Lower lobe of right lung (tissue), 2 donors: ENCODE measurements at regions not wholly inside any gene's neighbourhood (a gene's known extent, or its start where the extent isn't known, plus 50 kb on each side); places are given as distances from the start of the nearest gene placed in this dataset.

Experiments
- ATAC-seq, 2 donors: fragments of 200-7000 bp; cut with Tn5 transposase; one replicate each; pipeline ENCODE4 v1.9.1; 2020 to 2022; ENCODE audit warnings: mild to moderate bottlenecking in 2 of 2, moderate library complexity in 2 of 2
- DNase-seq: peaks from one replicate; pipeline ENCODE4 v3.0.0-alpha.2; 2020
- H3K27ac ChIP-seq: fragments of 200-600 bp; one replicate; pipeline ENCODE4 v1.8.0; 2022
- H3K27me3 ChIP-seq: fragments of 200-600 bp; one replicate; pipeline ENCODE4 v1.8.0; 2022; ENCODE audit warnings: low read depth
- H3K36me3 ChIP-seq: fragments of 200-600 bp; one replicate; pipeline ENCODE4 v1.8.0; 2022; ENCODE audit warnings: mild to moderate bottlenecking
- H3K4me1 ChIP-seq: fragments of 200-600 bp; one replicate; pipeline ENCODE4 v1.8.0; 2022
- H3K4me3 ChIP-seq: fragments of 200-600 bp; one replicate; pipeline ENCODE4 v1.8.0; 2022; ENCODE audit warnings: mild to moderate bottlenecking
- H3K9me3 ChIP-seq: fragments of 200-600 bp; one replicate; pipeline ENCODE4 v1.8.0; 2022
- intact Hi-C: fragments of 100-400 bp; cut with DNase I; formaldehyde crosslinking; loops from one replicate; pipeline ENCODE4 v1.11.0; 2022
- TF ChIP-seq, protein P1 (sequence below): fragments of 200-600 bp; IDR thresholded peaks from one replicate; pipeline ENCODE4 v1.8.0; 2022; ENCODE audit warnings: antibody characterized with exemption, mild to moderate bottlenecking
- donor health status: DM: no; HTN: yes; CAD: no; lungs with severe emphysema.

DNA sequence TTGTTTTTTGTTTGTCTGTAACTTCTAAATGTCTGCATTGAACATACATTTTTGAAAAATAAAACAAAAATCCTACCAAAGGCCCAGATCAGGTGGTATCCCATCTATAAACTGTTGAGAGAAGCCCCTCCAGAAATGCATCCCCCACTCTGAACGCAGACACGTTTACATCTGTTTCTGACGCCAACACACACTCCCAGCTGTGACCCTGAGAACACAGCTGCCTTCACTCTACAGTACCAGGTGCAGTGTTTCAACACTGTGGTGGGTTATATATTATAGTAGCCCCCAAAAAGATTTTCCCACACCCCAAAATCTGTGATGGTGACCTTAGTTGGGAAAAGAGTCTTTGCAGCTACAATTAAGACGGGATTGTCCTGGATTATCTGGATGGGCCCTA, 199.1 kb upstream of the JARID2 start:
- Histone ChIP-seq H3K36me3 (no peaks in the 10 kb centered on the region), H3K9me3 (no peaks in the 10 kb centered on the region), H3K4me1 (no peaks in the 10 kb centered on the region), H3K27ac (no peak overlapping the region), H3K27me3 (no peaks in the 10 kb centered on the region), H3K4me3 (no peak overlapping the region)
- no peak for DNase-seq
- ATAC-seq, result no peak
- intact Hi-C loops, result no loop called here
- TF ChIP-seq, protein P1, sequence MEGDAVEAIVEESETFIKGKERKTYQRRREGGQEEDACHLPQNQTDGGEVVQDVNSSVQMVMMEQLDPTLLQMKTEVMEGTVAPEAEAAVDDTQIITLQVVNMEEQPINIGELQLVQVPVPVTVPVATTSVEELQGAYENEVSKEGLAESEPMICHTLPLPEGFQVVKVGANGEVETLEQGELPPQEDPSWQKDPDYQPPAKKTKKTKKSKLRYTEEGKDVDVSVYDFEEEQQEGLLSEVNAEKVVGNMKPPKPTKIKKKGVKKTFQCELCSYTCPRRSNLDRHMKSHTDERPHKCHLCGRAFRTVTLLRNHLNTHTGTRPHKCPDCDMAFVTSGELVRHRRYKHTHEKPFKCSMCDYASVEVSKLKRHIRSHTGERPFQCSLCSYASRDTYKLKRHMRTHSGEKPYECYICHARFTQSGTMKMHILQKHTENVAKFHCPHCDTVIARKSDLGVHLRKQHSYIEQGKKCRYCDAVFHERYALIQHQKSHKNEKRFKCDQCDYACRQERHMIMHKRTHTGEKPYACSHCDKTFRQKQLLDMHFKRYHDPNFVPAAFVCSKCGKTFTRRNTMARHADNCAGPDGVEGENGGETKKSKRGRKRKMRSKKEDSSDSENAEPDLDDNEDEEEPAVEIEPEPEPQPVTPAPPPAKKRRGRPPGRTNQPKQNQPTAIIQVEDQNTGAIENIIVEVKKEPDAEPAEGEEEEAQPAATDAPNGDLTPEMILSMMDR, result no peak

DNA sequence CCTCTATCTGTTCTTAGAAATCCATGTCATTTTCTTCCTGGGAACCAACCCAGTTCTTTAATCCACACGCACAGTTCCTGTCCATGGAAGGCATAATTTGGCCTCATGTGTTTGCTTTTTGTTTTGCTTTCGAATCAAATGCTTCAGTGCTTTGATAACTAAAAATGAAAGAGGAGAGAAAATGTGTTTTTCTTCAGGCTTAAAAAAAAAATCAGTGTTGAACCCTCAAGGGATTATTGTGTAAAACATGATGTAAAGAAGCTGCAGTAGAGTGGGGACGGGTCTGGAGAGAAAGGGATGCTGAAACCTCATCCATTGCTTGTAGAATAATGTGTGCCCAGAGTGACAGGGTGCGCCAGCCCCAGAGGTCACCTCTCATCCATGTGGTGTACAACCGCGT, 197.5 kb upstream of the JARID2 start:
- no peaks in the 10 kb centered on the region for H3K4me1 ChIP-seq
- intact Hi-C loops, result no loop called here
- no peaks in the 10 kb centered on the region for H3K9me3 ChIP-seq
- TF ChIP-seq, protein P1, result no peak
- H3K36me3 ChIP-seq, result no peaks in the 10 kb centered on the region
- no peak overlapping the region for H3K4me3 ChIP-seq
- ATAC-seq (no peak), DNase-seq (no peak)
- no peaks in the 10 kb centered on the region for H3K27me3 ChIP-seq
- no peak overlapping the region for H3K27ac ChIP-seq

DNA sequence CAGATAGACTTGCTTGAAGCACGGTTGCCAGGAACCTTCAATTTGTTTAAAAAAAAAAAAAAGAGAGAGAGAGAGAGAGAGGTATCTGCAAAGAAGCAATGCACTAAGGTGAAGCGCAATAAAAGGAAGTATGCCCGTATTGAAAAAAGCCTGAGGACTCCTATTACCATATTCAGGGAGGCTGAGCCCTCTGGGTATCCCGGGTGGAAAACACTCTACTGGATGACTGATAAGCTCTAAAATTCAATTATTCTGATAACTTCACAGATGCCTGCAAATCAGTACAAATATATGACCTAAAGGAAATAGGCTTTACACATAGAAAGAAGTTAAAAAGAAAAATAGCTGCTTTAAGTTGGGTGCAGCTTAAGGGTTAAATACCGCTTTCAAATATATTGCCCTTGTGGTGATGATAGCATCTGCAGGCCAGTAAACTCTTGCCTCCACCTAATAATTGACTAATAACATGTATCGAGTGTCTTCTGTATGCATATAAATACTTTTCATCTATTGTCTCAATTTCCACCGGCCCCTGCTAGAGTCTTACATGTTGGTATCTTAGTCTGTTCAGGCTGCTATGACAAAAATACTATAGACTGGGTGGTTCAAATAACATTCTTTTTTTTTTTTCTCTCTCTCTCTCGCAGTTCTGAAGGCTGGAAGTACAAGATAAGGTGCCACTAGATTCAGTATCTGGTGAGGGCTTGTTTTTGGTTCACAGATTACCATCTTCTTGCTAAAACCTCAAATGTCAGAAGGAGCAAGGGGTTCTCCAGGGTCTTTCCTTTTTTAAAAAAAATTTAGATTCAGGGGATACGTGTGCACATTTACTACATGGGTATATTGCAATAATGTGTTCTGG, 187.4 kb upstream of the JARID2 start:
- Histone ChIP-seq H3K9me3 (no peaks in the 10 kb centered on the region), H3K36me3 (no peaks in the 10 kb centered on the region), H3K27me3 (no peaks in the 10 kb centered on the region), H3K27ac (no peak overlapping the region), H3K4me1 (no peaks in the 10 kb centered on the region), H3K4me3 (no peak overlapping the region)
- DNase-seq, result no peak
- ATAC-seq, result no peak
- intact Hi-C loops, result no loop called here
- TF ChIP-seq, protein P1, result no peak

DNA sequence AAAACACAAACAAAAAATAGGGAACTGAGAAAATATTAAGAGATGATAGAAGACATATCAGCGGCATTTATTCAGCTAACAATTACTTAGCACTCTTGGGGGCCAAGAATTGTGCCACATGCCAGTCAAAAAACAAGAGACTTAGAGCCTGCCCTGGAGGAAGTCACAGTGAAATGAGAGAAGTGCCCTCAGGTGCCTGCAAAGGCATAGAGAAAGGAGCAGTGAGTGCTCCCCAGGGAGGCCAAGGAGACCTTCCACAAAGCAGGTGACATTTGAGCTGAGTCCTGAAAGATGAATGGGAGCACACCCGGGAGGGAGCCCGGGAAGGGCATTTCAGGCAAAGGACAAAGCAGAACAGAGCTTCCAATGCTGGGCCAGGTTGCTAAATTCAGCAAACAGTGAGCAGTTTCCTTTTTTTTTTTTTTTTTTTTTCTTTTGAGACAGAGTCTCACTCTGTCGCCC, 184.7 kb upstream of the JARID2 start:
- TF ChIP-seq, protein P1, result no peak

DNA sequence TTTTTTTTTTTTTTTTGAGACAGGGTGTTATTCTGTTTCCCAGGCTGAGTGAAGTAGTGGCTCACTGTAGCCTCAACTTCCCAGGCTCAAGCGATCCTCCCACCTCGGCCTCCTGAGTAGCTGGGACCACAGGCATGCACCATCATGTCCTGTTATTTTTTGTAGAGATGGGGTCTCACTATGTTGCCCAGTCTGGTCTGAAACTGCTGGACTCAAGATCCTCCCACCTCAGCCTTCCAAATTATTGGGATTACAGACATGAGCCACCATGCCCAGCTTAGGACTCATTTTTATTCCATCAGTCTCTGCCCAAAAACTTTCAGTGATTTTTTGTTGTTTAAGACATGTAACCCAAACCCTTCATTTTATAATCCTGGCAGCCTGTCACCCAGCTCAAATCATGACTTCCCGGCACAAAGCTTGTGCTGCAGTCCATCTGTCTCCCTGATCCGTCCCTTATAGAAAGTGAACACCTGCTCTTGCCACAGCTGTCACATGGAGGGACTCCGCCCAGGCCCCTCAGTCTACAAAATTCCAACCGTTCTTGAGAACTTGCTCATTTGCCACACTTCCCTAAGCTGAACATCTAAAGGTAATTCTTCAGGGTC, 183.9 kb upstream of the JARID2 start:
- Histone ChIP-seq H3K9me3 (no peaks in the 10 kb centered on the region), H3K36me3 (no peaks in the 10 kb centered on the region), H3K4me3 (no peak overlapping the region), H3K27ac (no peak overlapping the region), H3K4me1 (no peaks in the 10 kb centered on the region), H3K27me3 (no peaks in the 10 kb centered on the region)
- intact Hi-C loops, result no loop called here
- TF ChIP-seq, protein P1, result no peak
- ATAC-seq (no peak), DNase-seq (no peak)

More for the DNA sequence above, 184.7 kb upstream of the JARID2 start:
- DNase-seq (no peak), ATAC-seq (peak in 1 of 2 donors; percentile 23)
- H3K4me3 ChIP-seq, result no peak overlapping the region
- H3K27me3 ChIP-seq, result no peaks in the 10 kb centered on the region
- H3K9me3 ChIP-seq, result no peaks in the 10 kb centered on the region
- H3K36me3 ChIP-seq, result no peaks in the 10 kb centered on the region
- no peak overlapping the region for H3K27ac ChIP-seq
- H3K4me1 ChIP-seq, result no peaks in the 10 kb centered on the region
- intact Hi-C loops, result no loop called here
